Stimulated activated naive CD4-positive, alpha-beta T cell (primary cell): ENCODE measurements at regions not wholly inside any gene's neighbourhood (a gene's known extent, or its start where the extent isn't known, plus 50 kb on each side); places are given as distances from the start of the nearest gene placed in this dataset.
"Not testable (repeated sequence)": the region's sequence is repeated elsewhere in the genome, so short reads cannot be mapped to it uniquely, and the experiment has no call there.

Experiments used
- DNase-seq, 6 experiments: peaks; one replicate each; lab custom pipeline; 2025; lab: John Stamatoyannopoulos, UW

- peak in 1 of 6 experiments; percentile 6 for DNase-seq
Observed at GRCh38 chr15:81939604-81940440, 106.0 kb downstream of the MEX3B start.

- DNase-seq = no peak
Observed at GRCh38 chr15:81937189-81937588, 108.6 kb downstream of the MEX3B start.

GRCh38 chr15:81930582-81931369 is 115.0 kb downstream of the MEX3B start:
- DNase-seq = no peak

GRCh38 chr15:81929557-81929956 is 116.3 kb downstream of the MEX3B start:
- no peak for DNase-seq

GRCh38 chr15:81926981-81927380 is 118.8 kb downstream of the MEX3B start:
- no peak for DNase-seq

GRCh38 chr15:81924729-81925128 is 121.1 kb downstream of the MEX3B start:
- DNase-seq = no peak

- DNase-seq = no peak
Observed at GRCh38 chr15:81923561-81924350, 122.1 kb downstream of the MEX3B start.

- DNase-seq = no peak
Observed at GRCh38 chr15:81922143-81922542, 123.7 kb downstream of the MEX3B start.

- no peak for DNase-seq
Observed at GRCh38 chr15:81921163-81921562, 124.7 kb downstream of the MEX3B start.

GRCh38 chr15:81918767-81919166 is 127.1 kb downstream of the MEX3B start:
- not testable (repeated sequence) for DNase-seq

- DNase-seq = no peak
Observed at GRCh38 chr15:81916451-81916850, 129.4 kb downstream of the MEX3B start.

GRCh38 chr15:81915990-81916389 is 129.8 kb downstream of the MEX3B start:
- DNase-seq = no peak

- DNase-seq = no peak
Observed at GRCh38 chr15:81914734-81915256, 131.0 kb downstream of the MEX3B start.

GRCh38 chr15:81914333-81914732 is 131.5 kb downstream of the MEX3B start:
- DNase-seq = no peak

- DNase-seq = no peak
Observed at GRCh38 chr15:81911022-81911971, 134.5 kb downstream of the MEX3B start.

- DNase-seq = no peak
Observed at GRCh38 chr15:81910355-81911021, 135.3 kb downstream of the MEX3B start.

- no peak for DNase-seq
Observed at GRCh38 chr15:81909011-81909358, 136.8 kb downstream of the MEX3B start.

GRCh38 chr15:81908111-81908510 is 137.7 kb downstream of the MEX3B start:
- DNase-seq = no peak

GRCh38 chr15:81907521-81907920 is 138.3 kb downstream of the MEX3B start:
- no peak for DNase-seq

GRCh38 chr15:81905889-81906288 is 139.9 kb downstream of the MEX3B start:
- DNase-seq = no peak
